ES-I3 (cell line): ENCODE measurements at regions not wholly inside any gene's neighbourhood (a gene's known extent, or its start where the extent isn't known, plus 50 kb on each side); places are given as distances from the start of the nearest gene placed in this dataset.

Source experiments
- H3K36me3 ChIP-seq: 2 replicates; pipeline ENCODE4 v1.6.1; 2013; ENCODE audit warnings: mild to moderate bottlenecking, low read length, control low read depth, moderate library complexity; ENCODE audit not compliant: insufficient read depth
- H3K4me1 ChIP-seq: 2 replicates; pipeline ENCODE4 v1.6.1; 2013; ENCODE audit warnings: mild to moderate bottlenecking, control low read depth, low read length; ENCODE audit not compliant: insufficient read depth
- H3K9ac ChIP-seq: 2 replicates; pipeline ENCODE4 v1.6.1; 2013; ENCODE audit warnings: low read depth, mild to moderate bottlenecking, low read length, moderate library complexity
- H3K9me3 ChIP-seq: 2 replicates; pipeline ENCODE4 v1.6.1; 2013; ENCODE audit warnings: mild to moderate bottlenecking, low read length, moderate library complexity; ENCODE audit not compliant: control insufficient read depth, insufficient read depth

GRCh38 chr1:221170171-221170570 is 290.9 kb downstream of the HLX start:
- Histone ChIP-seq H3K36me3 (no peaks in the 10 kb centered on the region; the same call in 1 of the 2 replicates), H3K9me3 (peaks cover 6% of the 10 kb centered on the region; the same call in 1 of the 2 replicates), H3K4me1 (peaks cover 18% of the 10 kb centered on the region), H3K9ac (no peak overlapping the region)

GRCh38 chr1:221171768-221172167 is 292.5 kb downstream of the HLX start:
- Histone ChIP-seq H3K9me3 (peaks cover 6% of the 10 kb centered on the region; the same call in 1 of the 2 replicates), H3K9ac (no peak overlapping the region), H3K36me3 (no peaks in the 10 kb centered on the region; the same call in 1 of the 2 replicates), H3K4me1 (peaks cover 18% of the 10 kb centered on the region)

GRCh38 chr1:221172841-221173240 is 293.6 kb downstream of the HLX start:
- peaks cover 18% of the 10 kb centered on the region for H3K4me1 ChIP-seq
- no peaks in the 10 kb centered on the region; the same call in 1 of the 2 replicates for H3K36me3 ChIP-seq
- H3K9me3 ChIP-seq = peaks cover 6% of the 10 kb centered on the region; the same call in 1 of the 2 replicates
- no peak overlapping the region for H3K9ac ChIP-seq

- H3K36me3 ChIP-seq = no peaks in the 10 kb centered on the region; the same call in 1 of the 2 replicates
- peaks cover 9% of the 10 kb centered on the region for H3K4me1 ChIP-seq
- no peak overlapping the region for H3K9ac ChIP-seq
- H3K9me3 ChIP-seq = peaks cover 6% of the 10 kb centered on the region; the same call in 1 of the 2 replicates
Observed at GRCh38 chr1:221174330-221174993, 295.2 kb downstream of the HLX start.

- Histone ChIP-seq H3K9ac (no peak overlapping the region), H3K9me3 (peaks cover 6% of the 10 kb centered on the region; the same call in 1 of the 2 replicates), H3K36me3 (no peaks in the 10 kb centered on the region; the same call in 1 of the 2 replicates), H3K4me1 (peaks cover 3% of the 10 kb centered on the region; the same call in 1 of the 2 replicates)
Observed at GRCh38 chr1:221175249-221175648, 296.0 kb downstream of the HLX start.

GRCh38 chr1:221180704-221181368 is 301.6 kb downstream of the HLX start:
- Histone ChIP-seq H3K9me3 (no peaks in the 10 kb centered on the region), H3K36me3 (no peaks in the 10 kb centered on the region), H3K9ac (no peak overlapping the region), H3K4me1 (no peaks in the 10 kb centered on the region)

GRCh38 chr1:221182791-221183533 is 303.7 kb downstream of the HLX start:
- Histone ChIP-seq H3K4me1 (no peaks in the 10 kb centered on the region), H3K36me3 (no peaks in the 10 kb centered on the region), H3K9ac (no peak overlapping the region), H3K9me3 (no peaks in the 10 kb centered on the region; the same call in 1 of the 2 replicates)

GRCh38 chr1:221184131-221184794 is 305.0 kb downstream of the HLX start:
- H3K36me3 ChIP-seq = no peaks in the 10 kb centered on the region
- H3K4me1 ChIP-seq = no peaks in the 10 kb centered on the region
- no peaks in the 10 kb centered on the region; the same call in 1 of the 2 replicates for H3K9me3 ChIP-seq
- H3K9ac ChIP-seq = no peak overlapping the region

GRCh38 chr1:221187174-221187573 is 307.9 kb downstream of the HLX start:
- no peaks in the 10 kb centered on the region; the same call in 1 of the 2 replicates for H3K9me3 ChIP-seq
- no peak overlapping the region for H3K9ac ChIP-seq
- H3K36me3 ChIP-seq = no peaks in the 10 kb centered on the region
- H3K4me1 ChIP-seq = no peaks in the 10 kb centered on the region

GRCh38 chr1:221188458-221188857 is 309.2 kb downstream of the HLX start:
- Histone ChIP-seq H3K36me3 (no peaks in the 10 kb centered on the region), H3K4me1 (no peaks in the 10 kb centered on the region), H3K9ac (no peak overlapping the region), H3K9me3 (no peaks in the 10 kb centered on the region; the same call in 1 of the 2 replicates)

GRCh38 chr1:221190249-221190648 is 311.0 kb downstream of the HLX start:
- Histone ChIP-seq H3K4me1 (no peaks in the 10 kb centered on the region), H3K9me3 (no peaks in the 10 kb centered on the region; the same call in 1 of the 2 replicates), H3K36me3 (no peaks in the 10 kb centered on the region), H3K9ac (no peak overlapping the region)

GRCh38 chr1:221192055-221192454 is 312.8 kb downstream of the HLX start:
- no peak overlapping the region for H3K9ac ChIP-seq
- no peaks in the 10 kb centered on the region for H3K36me3 ChIP-seq
- H3K4me1 ChIP-seq = no peaks in the 10 kb centered on the region
- no peaks in the 10 kb centered on the region; the same call in 1 of the 2 replicates for H3K9me3 ChIP-seq

- Histone ChIP-seq H3K36me3 (no peaks in the 10 kb centered on the region), H3K9ac (no peak overlapping the region), H3K4me1 (no peaks in the 10 kb centered on the region), H3K9me3 (no peaks in the 10 kb centered on the region; the same call in 1 of the 2 replicates)
Observed at GRCh38 chr1:221200464-221200863, 321.2 kb downstream of the HLX start.

- Histone ChIP-seq H3K36me3 (no peaks in the 10 kb centered on the region), H3K4me1 (no peaks in the 10 kb centered on the region), H3K9ac (no peak overlapping the region), H3K9me3 (no peaks in the 10 kb centered on the region; the same call in 1 of the 2 replicates)
Observed at GRCh38 chr1:221201773-221202172, 322.5 kb downstream of the HLX start.
